GM19468 (cell line): ENCODE measurements at regions not wholly inside any gene's neighbourhood (a gene's known extent, or its start where the extent isn't known, plus 50 kb on each side); places are given as distances from the start of the nearest gene placed in this dataset.

ENCODE experiments used
- ATAC-seq: cut with Tn5 transposase; IDR thresholded peaks from one replicate; pipeline ENCODE4 v1.9.1; 2021; ENCODE audit warnings: mild to moderate bottlenecking, moderate library complexity, moderate number of reproducible peaks; ENCODE audit not compliant: unreplicated experiment; ENCODE audit errors: extremely low read depth

DNA sequence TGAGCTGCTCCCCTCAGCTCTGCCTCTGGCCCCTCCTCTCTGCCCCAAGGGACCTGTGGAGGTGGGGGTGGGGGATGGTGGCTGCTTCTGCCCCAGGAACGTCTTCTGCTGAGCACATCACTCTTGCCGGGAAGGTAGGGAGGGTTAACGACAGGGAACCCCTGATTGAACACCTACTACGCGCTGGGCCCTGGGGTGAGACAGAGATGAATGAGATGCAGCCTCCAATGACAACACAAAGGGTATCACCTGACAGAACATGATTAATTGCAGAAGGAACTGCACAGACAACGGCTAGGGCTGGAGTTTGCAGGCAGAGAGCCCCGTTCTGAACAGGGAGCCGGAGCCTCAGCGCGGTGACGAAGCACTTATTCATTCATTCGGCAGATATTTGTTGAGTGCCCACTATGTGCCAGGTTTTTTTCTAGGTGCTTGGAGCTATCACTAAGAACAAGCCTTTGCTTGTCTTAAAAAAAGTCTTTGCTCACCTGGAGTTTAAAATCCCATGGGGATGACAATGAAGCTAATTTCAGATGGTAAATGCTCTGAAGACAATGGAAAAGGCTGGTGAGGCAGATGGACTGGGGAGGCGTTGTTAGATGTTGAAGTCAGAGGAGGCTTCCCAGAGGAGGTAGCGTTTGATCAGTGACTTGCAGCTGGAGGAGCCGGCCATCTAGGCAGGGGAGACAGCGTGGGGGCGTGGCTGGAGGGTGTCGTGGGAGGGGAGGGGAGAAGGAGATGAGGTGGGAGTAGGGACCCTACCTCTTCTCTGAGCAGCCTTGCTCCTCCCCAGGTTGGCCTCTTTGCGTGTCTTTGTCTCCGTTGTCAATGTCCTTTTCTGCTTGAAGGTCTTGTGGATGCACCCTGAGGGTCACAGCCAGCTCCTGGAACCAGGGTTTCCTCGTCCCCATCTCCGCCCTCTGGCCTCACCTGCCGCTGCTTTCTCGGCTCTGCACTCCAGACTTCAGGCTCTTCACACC is 103.1 kb upstream of the CSF3R start:
- ATAC-seq = no peak

DNA sequence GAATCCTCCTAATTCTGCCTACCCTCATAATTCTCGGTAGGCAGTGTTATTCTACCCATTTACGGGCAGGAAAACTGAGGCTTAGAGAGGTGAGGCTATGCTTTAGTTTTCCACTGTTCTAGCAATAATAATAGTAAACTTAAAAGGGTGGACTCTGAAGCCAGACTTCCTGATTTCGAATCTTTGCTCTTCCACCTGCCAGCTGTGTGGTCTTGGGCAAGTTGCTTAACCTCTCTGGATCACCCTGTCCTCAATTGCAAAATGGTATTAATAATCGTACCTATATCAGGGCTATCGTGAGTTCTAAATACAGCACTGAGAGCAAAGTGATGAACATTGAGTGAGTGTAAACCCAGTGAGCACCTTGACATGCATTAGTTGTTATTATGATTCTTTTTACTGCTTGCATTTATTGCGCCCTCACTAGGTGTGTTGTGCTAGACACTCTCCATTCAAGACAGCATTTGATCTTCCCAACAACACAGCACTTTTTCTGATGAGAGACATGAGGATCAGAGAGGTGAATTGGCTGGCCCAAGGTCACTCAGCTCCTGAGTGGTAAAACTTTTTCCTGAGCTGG is 102.3 kb upstream of the CSF3R start:
- no peak for ATAC-seq

DNA sequence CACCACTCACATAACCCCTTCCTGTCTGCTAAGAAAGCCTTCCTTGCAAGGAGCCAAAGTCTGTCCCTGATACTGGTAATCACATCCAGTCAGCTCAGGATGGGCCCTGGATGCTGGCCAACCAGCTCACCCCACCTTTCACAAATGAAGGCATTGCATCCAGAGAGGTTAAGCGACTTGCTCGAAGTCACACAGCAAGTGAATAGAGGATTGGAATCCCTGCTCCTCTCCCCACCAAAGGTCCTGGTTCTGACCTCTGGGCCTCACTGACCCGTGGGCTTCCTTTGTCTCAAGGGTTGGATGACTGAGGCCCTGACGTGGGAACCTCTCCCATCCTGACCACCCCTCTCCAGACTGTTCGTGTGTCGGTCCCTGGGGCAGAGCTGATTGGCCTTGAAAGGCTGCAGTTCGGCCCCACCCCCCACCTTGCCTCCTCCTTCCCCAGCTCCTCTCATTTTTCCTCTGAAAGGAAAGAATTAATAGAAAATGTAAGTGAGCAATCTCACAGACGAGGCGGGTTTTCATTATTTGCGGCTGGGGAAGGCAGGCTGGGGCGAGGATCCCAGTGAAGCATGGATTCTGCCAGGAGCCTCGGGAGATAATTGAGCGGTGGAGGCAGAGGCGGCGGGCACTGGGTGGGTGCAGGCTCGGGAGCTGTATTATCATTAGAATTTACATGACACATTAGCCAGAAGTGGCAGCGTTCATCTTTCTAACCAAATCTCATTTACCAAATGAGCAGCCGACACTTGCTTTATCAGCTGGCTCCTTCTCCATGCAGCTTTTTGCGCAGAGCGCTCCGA is 101.5 kb upstream of the CSF3R start:
- no peak for ATAC-seq

DNA sequence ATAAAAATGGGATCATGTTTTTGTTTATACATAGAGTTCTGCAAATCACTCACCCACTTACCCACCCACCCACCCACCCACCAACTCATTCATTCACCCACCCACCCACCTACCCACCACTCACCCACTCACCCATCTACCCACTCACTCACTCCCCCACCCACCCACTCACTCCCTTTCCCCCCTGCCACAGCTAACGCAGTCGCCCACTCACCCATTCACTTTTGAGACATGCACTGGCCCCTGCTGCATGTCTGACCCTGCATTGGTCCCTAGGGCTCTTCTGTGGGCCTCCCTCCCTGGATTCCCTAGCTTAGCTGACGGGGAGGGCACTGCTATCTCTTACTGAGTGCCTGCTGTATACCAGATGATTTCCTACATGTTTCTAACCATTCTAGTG is 100.4 kb upstream of the CSF3R start:
- no peak for ATAC-seq

DNA sequence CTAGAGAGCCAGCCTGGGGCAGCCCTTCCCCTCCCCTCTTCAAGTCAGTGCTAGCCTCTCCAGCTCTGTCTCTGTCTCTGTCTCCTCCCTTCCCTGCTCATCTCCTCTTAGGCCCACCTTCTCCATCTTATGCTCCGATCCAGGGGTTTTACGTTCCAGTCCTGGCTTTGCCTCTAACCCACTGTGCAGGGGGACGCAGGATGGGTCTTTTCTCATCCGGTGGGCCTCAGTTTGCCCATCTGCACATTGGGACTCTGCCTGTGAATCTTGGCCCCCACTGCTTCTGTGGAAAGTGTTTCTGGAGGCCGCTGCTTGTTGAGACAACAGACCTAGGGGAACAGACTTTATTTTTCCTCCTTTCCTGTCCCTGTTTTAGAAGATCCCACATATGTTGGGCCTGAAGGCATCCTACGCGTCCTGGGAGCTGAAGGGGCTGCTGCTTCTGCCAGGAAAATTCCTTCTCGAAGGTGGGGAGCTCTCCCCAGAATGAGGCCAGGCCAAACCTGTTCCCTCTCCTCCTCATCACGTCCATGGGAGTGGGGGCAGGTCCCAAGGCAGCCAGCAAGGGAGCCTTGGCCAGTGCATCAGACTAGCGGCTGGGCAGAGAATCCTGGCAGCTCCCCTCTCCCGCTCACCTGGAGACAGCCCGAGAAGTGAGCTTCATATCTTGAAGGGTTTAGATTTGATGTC is 99.5 kb upstream of the CSF3R start:
- no peak for ATAC-seq

DNA sequence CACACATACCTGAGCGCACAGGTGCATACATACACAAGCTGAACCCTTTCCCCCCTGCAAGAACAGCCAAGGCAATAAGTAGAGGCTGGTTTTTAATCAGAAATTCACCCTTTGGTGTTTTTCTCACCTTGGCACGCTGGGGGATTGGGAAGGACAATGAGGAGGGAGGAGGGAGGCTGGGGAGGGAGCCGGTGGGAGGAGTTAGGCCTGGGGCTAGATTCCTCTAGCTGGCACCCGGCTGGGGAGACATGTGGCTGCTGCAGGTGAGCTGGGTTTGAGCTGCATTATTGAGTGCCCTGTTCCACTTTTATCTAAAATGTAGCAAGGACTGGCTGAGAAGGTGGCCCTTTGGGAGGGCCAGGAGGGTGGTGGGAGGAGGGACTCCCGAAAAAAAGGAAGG is 97.8 kb upstream of the CSF3R start:
- no peak for ATAC-seq

DNA sequence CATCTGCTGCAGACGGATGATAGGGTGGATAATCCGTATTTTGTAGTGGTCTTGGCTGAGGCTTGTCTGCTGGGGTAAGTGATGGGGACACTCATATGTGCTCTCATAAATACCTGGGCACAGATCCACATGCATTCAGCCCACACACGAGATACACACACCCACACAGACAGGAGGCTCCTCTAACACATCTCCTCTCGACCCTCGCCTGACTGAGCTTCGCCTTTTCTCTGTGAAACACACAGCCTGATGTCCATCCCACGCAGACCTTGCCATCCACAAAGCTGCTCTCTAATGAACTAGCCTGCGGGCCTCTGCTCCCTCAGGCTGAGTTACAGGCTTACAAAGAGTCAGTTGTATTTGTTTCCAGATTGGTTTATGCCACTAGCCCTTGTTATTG is 96.3 kb upstream of the CSF3R start:
- ATAC-seq = no peak

DNA sequence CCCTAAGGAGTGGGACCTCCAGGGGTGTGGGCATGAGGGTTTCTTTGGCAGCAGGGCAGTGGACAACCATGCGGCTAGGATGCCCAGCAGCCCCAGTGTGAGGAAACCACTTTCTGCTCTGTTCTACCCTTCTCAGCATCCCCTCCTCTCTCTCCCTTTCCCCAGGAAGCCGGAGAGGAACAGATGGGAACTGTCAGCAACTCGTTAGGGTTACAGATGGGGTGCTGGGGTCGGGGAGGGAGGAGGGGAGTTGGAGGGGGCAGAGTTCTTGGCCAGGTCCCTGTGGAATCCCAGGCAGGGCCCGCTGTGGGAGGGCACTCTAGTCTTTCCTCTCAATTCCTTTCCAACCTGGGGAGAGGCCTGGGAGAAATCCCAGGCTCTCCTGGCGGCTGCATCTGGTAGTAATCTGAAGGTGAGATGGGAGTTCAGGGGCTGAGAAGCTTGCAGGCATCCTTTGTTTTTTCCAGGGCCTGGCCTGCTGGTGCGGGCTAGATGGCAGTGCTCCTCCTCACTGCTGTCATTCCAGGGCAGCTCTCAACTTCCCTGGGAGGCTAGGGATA is 93.9 kb upstream of the CSF3R start:
- no peak for ATAC-seq

DNA sequence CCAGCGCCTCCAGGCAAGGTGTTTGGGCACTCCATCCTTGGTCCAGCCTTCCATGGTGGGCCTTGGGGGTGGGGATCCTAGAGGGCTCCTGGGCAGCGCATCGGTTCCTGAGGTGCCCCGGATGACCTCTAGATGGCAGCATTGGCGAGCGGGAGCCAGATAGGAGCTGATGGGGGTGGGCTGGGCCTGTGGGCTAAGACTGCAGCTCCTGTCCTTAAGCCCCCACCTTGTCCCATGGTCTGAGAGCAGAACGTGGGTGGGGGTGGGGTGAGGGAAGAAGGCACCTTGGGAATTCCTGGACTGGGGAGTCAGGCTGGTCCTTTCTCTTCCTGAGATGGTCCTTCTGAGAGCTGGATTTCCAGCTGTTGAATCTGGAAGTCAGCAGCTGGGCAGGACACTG is 93.4 kb upstream of the CSF3R start:
- no peak for ATAC-seq

DNA sequence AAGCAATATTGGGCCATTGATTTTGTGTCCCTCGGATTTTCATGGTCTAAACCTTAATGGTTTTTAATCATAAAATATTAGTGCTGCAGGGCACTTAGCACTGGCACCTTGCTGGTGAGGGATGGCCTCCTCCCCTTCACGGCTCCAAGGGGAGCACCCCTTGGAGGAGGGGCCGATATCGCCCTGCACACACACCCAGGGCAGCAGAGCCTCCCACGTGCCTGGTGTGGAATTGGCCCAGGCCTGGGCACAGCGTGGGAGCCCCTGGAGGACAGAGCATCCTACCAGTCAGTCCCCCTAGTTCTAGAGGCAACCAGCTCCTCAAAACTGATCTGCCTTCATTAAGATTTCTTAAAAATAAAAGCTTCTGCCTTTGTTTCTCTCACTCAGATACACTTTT is 90.7 kb upstream of the CSF3R start:
- ATAC-seq = no peak

DNA sequence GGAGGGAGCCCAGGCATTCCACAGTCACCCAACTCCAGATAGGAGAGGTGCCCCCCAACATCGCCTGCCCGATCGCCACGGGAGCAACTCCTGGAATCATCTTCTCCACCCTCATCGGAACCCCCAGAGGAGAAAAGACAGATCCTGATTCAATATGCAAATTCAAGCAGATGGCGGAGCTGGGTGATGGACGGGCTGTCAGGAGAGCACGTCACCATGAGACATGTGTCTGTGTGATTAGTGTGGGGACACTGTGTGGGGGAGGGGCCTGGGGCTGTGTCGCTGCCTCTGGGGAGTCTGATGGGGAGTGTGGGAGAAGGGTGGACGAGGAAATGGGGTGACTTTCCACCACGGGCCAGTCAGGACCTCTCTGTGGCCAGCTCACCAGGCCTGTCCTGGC is 90.2 kb upstream of the CSF3R start:
- no peak for ATAC-seq

DNA sequence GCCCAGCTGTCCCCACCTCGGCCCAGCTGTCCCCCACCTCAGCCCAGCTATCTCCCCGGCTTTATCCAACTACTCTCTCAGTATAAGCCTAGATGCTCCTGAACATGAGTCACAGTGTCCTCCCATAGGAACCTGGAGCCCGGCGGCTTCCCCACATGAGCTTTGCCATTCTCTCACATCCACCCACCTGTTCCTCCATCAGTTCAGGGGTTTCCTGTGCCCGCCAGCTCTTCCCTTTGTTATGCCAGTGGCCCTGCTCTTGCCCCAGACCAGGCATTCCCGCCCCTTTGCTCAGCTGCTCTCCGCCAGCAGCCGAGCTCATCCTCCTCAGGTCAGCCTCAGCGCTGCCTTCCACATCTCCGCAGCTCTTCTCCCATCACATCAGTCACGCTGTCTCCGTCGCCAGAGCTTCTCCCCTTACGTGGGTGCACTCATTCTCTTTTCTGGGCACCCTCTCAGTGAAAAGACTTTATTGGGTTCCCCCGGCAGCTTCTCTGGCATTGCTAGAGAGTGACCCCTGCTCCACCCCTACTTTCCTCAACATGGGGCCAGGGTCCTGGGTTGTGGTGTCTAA is 89.5 kb upstream of the CSF3R start:
- ATAC-seq = no peak

DNA sequence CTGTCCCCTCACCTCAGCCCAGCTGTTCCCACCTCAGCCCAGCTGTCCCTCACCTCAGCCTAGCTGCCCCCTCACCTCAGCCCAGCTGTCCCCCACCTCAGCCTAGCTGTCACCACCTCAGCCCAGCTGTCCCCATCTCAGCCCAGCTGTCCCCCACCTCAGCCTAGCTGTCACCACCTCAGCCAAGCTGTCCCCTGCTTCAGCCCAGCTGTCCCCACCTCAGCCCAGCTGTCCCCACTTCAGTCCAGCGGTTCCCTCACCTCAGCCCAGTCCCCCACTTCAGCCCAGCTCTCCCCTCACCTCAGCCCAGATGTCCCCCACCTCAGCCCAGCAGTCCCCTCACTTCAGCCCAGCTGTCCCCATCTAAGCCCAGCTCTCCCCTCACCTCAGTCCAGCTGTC is 88.4 kb upstream of the CSF3R start:
- ATAC-seq = no peak

DNA sequence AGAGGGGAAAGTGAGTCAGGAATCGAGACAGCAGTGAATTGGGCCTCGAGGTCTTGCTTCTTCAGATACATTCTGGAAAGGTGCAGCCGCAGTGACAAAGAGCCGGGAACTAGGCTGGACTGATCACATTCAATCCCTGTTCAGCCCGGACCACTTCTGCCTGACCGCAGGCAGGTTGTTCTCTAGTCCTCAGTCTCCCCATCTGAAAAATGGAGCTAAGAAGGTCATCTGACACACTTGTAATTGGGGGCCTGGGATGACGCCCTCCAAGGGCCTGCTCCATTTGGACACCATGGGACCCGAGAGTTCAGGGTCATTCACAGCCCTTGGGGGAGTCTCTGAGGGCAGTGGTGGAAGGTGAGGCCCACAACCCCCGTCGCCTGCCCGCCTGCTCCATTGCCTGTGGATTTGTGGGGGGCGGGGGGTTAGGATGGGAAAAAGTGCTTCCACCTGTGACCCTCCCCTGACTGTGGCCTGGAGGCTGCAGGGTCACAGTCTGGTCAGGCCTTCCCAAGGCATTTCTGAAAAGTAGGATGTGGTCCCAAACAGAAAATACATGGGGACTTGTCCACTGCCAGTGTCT is 87.9 kb upstream of the CSF3R start:
- ATAC-seq = no peak

DNA sequence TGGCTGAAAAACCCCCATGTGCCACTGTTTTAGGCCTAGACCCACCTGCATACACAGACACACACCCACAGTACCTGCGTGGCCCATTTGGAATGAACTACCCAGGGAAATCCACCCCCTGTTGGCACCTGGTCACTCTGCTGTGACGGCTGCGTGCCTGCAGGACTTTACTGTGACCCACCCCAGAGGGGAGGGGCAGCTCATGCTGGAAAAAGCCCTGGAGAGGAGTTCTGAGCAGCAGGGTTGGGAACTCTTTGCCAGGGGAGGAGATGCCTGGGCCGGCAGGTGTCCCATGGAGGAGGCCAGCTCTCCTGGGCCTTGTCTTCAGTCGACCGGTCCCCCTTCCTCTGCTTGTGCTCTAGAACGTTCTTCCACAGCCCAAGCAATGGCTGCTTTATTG is 87.3 kb upstream of the CSF3R start:
- ATAC-seq = no peak

DNA sequence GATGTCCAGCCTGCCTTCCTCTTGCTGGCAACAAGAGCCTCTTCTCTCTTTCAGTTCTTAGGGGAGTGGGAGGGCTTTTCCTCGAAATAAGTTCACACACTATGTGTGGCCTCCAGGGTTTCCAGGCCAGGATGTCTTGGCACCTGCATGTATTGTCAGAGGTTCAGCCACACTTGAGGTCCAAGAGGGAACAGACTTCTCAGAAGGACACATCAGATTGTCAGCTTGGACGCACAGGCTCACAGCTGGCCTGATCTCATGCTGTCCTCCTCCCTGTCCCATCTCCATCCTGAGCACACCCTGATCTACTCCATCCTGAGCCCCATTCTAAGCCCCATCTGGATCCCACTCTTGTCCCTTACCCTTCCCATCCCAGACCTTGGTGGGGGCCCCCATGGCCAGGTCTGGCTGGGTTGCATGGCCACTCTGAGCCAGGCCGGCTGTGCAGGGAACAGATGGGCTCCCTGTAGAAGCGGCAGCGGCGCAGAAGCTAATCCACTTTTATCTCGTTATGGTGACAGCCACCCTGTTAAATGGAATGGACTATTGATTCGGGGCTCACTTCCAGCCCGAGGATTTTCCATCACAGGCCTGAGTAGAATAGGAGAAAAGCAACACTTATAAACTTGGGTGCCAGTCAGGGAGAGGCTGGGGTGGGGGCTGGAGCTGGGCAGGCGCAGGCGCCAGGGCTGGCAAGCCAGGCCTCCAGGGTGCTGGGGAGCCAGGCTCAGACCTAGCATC is 85.1 kb upstream of the CSF3R start:
- no peak for ATAC-seq

DNA sequence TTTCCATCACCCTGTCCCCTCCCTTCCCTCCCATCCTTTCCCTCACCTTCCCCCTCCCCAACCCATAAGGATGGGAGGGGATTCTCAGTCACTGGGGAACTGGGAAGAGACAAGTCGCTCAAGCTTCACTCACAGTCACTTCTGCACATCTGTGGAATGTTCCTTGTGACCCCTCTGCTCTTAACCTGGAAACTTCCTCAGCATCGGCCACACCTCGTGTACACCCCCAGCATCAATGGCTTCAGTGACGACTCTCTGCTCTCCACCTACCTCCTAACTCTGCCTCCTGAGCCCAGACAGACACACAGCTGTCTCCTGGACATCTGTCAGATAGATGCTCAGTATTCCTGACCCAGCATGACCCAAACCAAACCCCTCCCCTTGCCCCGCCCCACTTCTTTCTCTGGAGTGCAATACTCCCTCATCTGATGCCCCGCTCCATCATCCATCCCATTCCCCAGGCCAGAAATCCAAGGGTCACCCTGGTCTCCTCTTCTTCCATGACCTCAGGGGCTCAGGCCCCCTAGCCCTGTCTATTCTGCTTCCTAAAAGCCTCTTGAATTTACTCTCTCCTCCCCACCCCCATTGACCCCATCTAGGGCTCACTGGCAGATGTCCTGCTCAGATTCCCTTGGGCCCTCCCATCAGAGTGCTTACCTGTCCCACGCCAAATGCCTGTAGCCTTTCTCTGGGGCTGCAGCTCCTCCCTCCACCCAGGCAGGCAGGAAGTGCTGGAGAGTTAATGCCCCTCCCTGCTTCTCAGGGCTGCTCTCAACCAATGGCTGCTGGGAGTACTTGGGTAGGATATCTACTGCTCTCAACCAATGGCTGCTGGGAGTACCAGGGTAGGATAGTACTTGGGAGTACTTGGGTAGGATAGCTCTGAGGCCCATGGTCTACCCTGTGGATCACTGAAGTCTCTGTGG is 83.1 kb upstream of the CSF3R start:
- no peak for ATAC-seq

DNA sequence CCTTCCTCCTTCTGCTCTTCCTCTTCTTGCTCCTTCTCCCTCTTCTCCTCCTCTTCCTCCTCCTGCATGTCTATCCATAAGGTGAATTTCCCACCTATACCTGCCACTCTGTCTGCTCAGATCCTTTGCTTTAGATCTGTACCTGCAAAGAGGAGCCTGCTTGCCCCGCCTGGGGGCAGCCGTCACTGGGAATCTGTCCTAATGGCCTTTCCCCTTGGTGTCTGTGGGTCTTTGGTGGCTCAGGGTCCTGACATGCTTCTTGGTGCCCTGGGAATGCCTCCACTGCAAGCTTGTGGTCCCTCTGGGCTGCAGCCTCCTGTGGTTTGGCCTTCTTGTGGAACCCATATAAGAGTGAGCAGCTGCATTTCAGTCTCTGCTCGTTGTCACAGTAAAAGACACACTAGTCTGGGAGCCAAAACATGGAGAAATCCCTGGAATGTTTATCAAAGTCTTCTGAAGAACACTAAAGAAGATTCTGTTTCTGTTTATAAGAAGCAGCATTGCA is 79.5 kb upstream of the CSF3R start:
- no peak for ATAC-seq
